ENCODE measurements at regions not wholly inside any gene's neighbourhood (a gene's known extent, or its start where the extent isn't known, plus 50 kb on each side); places are given as distances from the start of the nearest gene placed in this dataset.

GRCh38 chr4:62366939-62367338 is 1166.8 kb downstream of the ADGRL3 start:
- H3K27ac ChIP-seq: no peak overlapping the region
- TF ChIP-seq, protein P1, sequence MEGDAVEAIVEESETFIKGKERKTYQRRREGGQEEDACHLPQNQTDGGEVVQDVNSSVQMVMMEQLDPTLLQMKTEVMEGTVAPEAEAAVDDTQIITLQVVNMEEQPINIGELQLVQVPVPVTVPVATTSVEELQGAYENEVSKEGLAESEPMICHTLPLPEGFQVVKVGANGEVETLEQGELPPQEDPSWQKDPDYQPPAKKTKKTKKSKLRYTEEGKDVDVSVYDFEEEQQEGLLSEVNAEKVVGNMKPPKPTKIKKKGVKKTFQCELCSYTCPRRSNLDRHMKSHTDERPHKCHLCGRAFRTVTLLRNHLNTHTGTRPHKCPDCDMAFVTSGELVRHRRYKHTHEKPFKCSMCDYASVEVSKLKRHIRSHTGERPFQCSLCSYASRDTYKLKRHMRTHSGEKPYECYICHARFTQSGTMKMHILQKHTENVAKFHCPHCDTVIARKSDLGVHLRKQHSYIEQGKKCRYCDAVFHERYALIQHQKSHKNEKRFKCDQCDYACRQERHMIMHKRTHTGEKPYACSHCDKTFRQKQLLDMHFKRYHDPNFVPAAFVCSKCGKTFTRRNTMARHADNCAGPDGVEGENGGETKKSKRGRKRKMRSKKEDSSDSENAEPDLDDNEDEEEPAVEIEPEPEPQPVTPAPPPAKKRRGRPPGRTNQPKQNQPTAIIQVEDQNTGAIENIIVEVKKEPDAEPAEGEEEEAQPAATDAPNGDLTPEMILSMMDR (conservative IDR thresholded peaks at IDR 0.05): no peak

DNA sequence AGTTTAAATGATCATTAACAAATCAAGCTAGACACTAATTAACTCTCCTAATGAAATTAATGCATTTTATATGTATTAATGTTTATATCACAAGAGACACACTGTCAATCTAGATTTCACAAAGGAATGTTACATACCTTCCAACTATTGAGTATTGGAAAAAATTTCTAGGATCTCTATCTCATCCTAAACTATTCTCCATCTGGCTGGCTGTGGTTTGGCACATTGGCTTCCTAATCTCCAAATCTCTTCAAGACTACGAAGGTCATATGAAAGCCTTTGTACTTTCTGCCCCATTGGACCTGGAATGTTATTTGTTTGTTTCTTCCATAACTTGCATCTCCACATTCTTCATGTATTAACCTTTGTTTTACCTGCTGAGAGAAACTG is 1160.0 kb downstream of the ADGRL3 start:
- TF ChIP-seq, protein P1 (conservative IDR thresholded peaks at IDR 0.05): no peak
- no peak overlapping the region for H3K27ac ChIP-seq

DNA sequence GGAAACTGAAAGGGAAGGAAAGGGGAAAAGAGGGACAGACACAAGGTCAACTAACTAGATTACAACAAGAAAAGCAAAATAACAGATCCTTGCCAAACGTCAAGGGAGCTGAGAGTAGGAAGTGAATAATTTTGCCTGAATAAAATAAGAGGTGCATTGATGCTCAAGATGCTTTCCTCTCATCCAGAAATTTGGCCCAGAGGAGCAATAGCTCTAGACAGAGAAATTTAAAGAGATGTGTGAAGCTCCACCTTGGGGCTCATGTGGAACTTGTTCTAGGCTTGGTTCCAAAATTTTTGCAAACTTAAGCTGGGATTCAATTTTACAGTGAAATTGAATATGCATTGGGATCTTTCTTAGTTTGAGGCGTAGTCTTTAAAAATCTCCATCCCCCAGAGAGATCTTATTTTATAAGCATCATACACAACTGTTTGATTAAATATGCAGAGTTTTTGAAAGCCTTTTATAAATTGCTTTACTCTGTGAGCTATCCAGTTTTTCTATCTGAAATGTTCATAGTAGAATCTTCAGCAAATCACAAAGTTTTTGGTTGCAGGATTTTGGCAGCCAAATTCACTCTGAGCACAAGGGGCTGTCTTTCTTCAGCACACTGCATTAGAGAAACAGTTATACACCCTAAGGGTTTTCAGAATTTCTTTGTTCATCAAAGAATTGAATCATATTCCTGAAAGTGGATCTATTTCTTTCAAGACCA is 1159.5 kb downstream of the ADGRL3 start:
- no peak overlapping the region for H3K27ac ChIP-seq
- TF ChIP-seq, protein P1 (conservative IDR thresholded peaks at IDR 0.05): 0 out of 2 replicates have a peak, but pooled peaks have one; percentile 7

GRCh38 chr4:62344915-62345314 is 1144.8 kb downstream of the ADGRL3 start:
- no peak overlapping the region for H3K27ac ChIP-seq
- TF ChIP-seq, protein P1 (conservative IDR thresholded peaks at IDR 0.05): no peak

GRCh38 chr4:62344474-62344873 is 1144.3 kb downstream of the ADGRL3 start:
- TF ChIP-seq, protein P1 (conservative IDR thresholded peaks at IDR 0.05): no peak
- H3K27ac ChIP-seq: no peak overlapping the region

DNA sequence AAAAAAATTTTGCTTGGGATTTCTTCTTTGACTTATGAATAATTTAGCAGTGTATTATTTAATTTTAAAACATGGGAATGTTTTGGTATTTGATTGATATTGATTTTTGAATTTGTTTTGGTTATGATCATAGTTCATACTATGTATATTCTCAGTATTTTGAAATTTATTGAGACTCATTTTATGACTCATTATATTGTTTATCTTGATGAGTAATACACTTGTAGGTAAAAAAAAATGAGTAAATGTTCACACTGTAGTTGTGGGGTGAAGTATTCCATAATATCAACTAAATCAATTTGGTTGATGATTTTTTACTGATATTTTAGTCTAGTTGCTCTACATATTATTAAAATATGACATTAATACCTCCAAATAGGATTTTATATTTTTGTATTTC is 1142.2 kb downstream of the ADGRL3 start:
- TF ChIP-seq, protein P1 (conservative IDR thresholded peaks at IDR 0.05): no peak
- H3K27ac ChIP-seq: no peak overlapping the region

DNA sequence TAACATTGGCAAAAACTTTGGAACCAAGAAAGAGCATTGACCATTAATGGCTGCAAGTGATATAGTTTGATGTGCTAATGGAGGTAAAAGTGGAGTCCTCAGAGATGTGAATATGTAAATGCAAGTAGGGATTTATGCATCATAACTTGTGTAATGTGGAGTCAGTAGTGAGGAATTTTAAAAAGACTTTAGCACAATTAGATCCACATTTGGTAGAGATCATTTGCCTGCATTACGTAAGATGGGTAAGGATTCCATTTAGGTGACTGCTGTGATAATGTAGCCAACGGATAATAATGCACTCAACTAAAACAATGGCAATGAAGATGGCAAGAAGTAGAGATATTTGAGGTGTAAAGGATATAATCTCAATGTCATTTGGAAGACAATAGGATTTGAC is 1128.4 kb downstream of the ADGRL3 start:
- TF ChIP-seq, protein P1 (conservative IDR thresholded peaks at IDR 0.05): no peak
- no peak overlapping the region for H3K27ac ChIP-seq
